Ishikawa (cell line): ENCODE measurements at regions not wholly inside any gene's neighbourhood (a gene's known extent, or its start where the extent isn't known, plus 50 kb on each side); places are given as distances from the start of the nearest gene placed in this dataset.

Experiments used
- CEBPB ChIP-seq: IDR thresholded peaks from 2 replicates; pipeline ENCODE4 v1.6.1; 2012
- CREB1 ChIP-seq: IDR thresholded peaks from 2 replicates; pipeline ENCODE4 v1.6.1; 2012; ENCODE audit warnings: low read depth
- EGR1 ChIP-seq: IDR thresholded peaks from 2 replicates; pipeline ENCODE4 v1.6.1; 2012
- EP300 ChIP-seq: IDR thresholded peaks from 2 replicates; pipeline ENCODE4 v1.6.1; 2012; ENCODE audit warnings: borderline replicate concordance
- RAD21 ChIP-seq: IDR thresholded peaks from 2 replicates; pipeline ENCODE4 v1.6.1; 2012; ENCODE audit warnings: low read depth
- REST ChIP-seq: IDR thresholded peaks from 2 replicates; pipeline ENCODE4 v1.6.1; 2012; ENCODE audit warnings: low read depth, mild to moderate bottlenecking
- TAF1 ChIP-seq: IDR thresholded peaks from 2 replicates; pipeline ENCODE4 v1.6.1; 2012; ENCODE audit warnings: low read depth, mild to moderate bottlenecking
- USF1 ChIP-seq: IDR thresholded peaks from 2 replicates; pipeline ENCODE4 v1.6.1; 2012
- YY1 ChIP-seq: IDR thresholded peaks from 2 replicates; pipeline ENCODE4 v1.6.1; 2012; ENCODE audit warnings: low read depth
- ZBTB7A ChIP-seq: IDR thresholded peaks from 2 replicates; pipeline ENCODE4 v1.6.1; 2012; ENCODE audit warnings: low read depth
- TF ChIP-seq, protein P1 (sequence below): IDR thresholded peaks from 2 replicates; pipeline ENCODE4 v1.6.1; 2012

- TF ChIP-seq, protein P1, sequence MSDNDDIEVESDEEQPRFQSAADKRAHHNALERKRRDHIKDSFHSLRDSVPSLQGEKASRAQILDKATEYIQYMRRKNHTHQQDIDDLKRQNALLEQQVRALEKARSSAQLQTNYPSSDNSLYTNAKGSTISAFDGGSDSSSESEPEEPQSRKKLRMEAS: no peak
- TF ChIP-seq CREB1: no peak
- TF ChIP-seq TAF1: no peak
- no peak for TF ChIP-seq USF1
- no peak for TF ChIP-seq CEBPB
- TF ChIP-seq EP300: no peak
- TF ChIP-seq YY1: no peak
- TF ChIP-seq REST: no peak
- TF ChIP-seq RAD21: no peak
- TF ChIP-seq ZBTB7A: no peak
- no peak for TF ChIP-seq EGR1
These were observed 112.8 kb upstream of the STEAP1B start for GRCh38 chr7:22612776-22613175.
